GM19238 (cell line): ENCODE measurements at regions not wholly inside any gene's neighbourhood (a gene's known extent, or its start where the extent isn't known, plus 50 kb on each side); places are given as distances from the start of the nearest gene placed in this dataset.

ENCODE experiments used
- DNase-seq: peaks from one replicate; pipeline ENCODE4 v3.0.0; 2011; ENCODE audit warnings: low spot score; ENCODE audit not compliant: insufficient read length

GRCh38 chr5:74576941-74577456 lies 63.5 kb downstream of the ENC1 start:
- peak; percentile 35 for DNase-seq

GRCh38 chr5:74575741-74576538 lies 64.6 kb downstream of the ENC1 start:
- no peak for DNase-seq

GRCh38 chr5:74570250-74570649 lies 70.3 kb downstream of the ENC1 start:
- no peak for DNase-seq

- no peak for DNase-seq
Measured at GRCh38 chr5:74567411-74567995, 73.0 kb downstream of the ENC1 start.

GRCh38 chr5:74562122-74562521 lies 78.4 kb downstream of the ENC1 start:
- no peak for DNase-seq

- DNase-seq, result no peak
Measured at GRCh38 chr5:74560245-74560644, 80.3 kb downstream of the ENC1 start.

- no peak for DNase-seq
Measured at GRCh38 chr5:74556631-74557595, 83.6 kb downstream of the ENC1 start.

- no peak for DNase-seq
Measured at GRCh38 chr5:74556006-74556405, 84.5 kb downstream of the ENC1 start.

- DNase-seq, result no peak
Measured at GRCh38 chr5:74552101-74552500, 88.4 kb downstream of the ENC1 start.

GRCh38 chr5:74550927-74551326 lies 89.6 kb downstream of the ENC1 start:
- DNase-seq, result no peak

- DNase-seq, result no peak
Measured at GRCh38 chr5:74549384-74549783, 91.1 kb downstream of the ENC1 start.

GRCh38 chr5:74546796-74547195 lies 93.7 kb downstream of the ENC1 start:
- no peak for DNase-seq

GRCh38 chr5:74544811-74545210 lies 95.7 kb downstream of the ENC1 start:
- no peak for DNase-seq

GRCh38 chr5:74543162-74543995 lies 97.1 kb downstream of the ENC1 start:
- DNase-seq, result no peak

GRCh38 chr5:74542482-74542881 lies 98.0 kb downstream of the ENC1 start:
- DNase-seq, result no peak

- DNase-seq, result no peak
Measured at GRCh38 chr5:74541381-74541781, 99.1 kb downstream of the ENC1 start.

GRCh38 chr5:74540622-74541021 lies 99.9 kb downstream of the ENC1 start:
- DNase-seq, result no peak

- DNase-seq, result no peak
Measured at GRCh38 chr5:74539986-74540385, 100.5 kb downstream of the ENC1 start.

- no peak for DNase-seq
Measured at GRCh38 chr5:74538206-74538661, 102.3 kb downstream of the ENC1 start.

GRCh38 chr5:74536658-74537057 lies 103.9 kb downstream of the ENC1 start:
- DNase-seq, result no peak

- no peak for DNase-seq
Measured at GRCh38 chr5:74535926-74536325, 104.6 kb downstream of the ENC1 start.
